Stimulated activated CD4-positive, alpha-beta T cell treated with anti-CD3 and anti-CD28 coated beads, Interleukin-1b, Interleukin-23, amount 100 ng/mL, for 48 hours (primary cell): ENCODE measurements at regions not wholly inside any gene's neighbourhood (a gene's known extent, or its start where the extent isn't known, plus 50 kb on each side); places are given as distances from the start of the nearest gene placed in this dataset.

Source experiments
- DNase-seq: peaks from one replicate; pipeline ENCODE4 v3.0.0-alpha.2; 2020

GRCh38 chr3:193879099-193879863 is 256.7 kb upstream of the HES1 start:
- no peak for DNase-seq

DNA sequence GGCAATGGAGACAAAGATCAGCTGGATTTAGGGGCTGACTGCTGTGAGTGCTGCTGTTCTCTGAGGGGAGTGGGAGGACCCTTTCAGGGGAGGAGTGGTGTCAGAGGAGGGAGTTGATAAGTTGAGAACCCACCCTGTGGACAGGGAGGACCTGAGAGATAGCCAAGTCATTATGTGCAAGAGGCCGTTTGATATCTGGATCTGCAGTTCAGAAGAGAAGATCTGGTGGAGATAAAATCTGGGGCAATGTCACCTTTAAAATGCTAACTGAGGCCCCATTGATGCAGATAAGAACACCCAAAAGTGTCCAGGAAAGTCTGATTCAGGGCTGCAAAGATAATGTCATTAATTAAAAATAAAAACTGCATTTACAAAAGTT is 256.1 kb upstream of the HES1 start:
- no peak for DNase-seq

GRCh38 chr3:193882091-193882490 is 253.9 kb upstream of the HES1 start:
- DNase-seq, result no peak

DNA sequence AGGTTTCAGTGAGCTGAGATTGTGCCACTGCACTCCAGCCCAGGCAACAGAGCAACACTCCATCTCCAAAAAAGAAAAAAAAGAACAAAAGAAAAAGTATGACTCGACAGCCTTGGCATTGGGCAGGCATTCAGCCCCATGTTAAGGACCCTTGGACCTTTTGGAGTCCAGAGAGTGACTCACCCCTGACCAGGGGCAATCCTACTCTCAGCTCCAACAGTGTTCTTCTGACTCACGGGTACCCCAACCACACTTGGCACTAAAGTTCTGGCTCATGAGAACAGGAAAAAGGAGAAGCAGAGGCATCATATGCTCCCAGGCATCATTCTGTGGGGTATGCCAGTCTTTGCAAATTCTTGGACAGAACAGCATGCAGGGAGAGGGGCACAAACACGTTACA is 252.4 kb upstream of the HES1 start:
- no peak for DNase-seq

GRCh38 chr3:193884027-193884426 is 251.9 kb upstream of the HES1 start:
- no peak for DNase-seq

DNA sequence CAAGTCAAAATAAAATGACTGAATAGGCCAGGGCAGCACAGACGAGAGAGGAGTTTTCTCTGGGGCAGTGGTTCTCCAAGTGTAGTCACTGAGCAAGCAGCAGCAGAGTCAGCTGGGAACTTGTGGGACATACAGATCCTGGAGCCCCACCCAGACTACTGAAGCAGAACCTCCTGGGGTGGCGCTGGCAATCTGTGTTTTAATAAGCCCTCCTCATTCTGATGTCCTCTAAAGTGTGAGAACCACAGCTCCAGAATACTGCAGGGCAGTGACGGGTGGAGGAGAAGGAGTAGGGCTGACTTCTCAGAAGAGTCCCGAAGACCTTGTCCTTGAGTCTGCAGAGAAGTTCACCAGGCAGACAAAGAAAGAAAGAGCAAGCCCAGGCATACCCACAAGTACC is 251.3 kb upstream of the HES1 start:
- no peak for DNase-seq

DNA sequence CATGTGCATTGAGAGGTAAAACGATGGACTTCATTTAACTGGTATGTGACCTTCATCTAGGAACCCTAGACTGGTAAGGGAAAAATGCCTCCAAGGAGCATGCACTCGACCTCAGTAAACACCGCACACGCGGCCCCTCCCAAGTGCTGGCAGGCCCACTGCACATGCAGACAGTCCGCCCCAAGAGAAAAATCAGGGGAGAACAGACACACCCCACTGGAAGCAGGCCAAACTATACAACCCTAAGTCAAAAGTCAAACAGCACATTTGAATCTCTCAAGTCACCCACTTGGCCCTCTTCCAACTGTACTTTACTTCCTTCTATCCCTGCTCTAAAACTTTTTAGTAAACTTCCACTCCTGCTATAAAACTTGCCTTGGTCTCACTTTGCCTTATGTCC is 250.1 kb upstream of the HES1 start:
- DNase-seq, result no peak

DNA sequence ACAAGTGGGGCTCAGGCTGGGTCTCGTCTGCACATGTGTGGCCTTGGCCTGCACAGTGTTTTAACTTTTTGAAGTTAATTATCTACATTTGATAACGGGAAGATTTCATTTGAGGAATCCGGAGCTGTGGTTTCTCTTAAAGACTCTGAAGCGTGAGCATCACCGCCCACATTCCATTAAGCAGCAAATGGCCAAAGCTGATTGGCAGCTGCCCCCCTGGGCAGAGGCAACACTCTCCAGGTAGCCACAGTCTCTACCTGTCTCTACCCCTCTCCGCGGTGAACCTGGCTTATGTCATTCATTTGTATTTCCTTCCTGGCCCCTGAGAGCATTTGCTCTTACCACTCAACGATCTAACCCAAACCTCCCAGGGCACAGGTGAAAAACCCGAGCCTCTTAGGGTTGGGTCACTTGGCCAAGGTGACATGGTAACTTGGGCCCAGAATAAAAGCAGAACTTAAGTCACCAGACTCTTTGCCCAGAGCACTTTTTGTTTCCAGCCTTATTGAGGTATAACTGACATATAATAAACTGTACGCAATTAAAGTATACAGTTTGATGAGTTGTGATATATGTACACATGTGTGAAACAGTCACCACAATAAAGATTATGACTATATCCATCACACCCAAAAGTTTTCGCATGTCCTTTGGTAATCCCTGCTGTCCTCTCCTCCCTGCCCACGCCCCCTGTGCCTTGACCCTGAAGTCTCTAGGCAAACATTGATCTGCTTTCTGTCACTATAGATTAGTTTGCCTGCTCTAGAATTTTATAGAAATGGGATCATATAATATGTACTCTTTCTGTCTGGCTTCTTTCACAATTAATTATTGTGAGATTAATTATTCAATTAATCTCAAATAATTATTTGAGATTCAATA is 245.7 kb upstream of the HES1 start:
- DNase-seq, result no peak

GRCh38 chr3:193894121-193894863 is 241.7 kb upstream of the HES1 start:
- no peak for DNase-seq

DNA sequence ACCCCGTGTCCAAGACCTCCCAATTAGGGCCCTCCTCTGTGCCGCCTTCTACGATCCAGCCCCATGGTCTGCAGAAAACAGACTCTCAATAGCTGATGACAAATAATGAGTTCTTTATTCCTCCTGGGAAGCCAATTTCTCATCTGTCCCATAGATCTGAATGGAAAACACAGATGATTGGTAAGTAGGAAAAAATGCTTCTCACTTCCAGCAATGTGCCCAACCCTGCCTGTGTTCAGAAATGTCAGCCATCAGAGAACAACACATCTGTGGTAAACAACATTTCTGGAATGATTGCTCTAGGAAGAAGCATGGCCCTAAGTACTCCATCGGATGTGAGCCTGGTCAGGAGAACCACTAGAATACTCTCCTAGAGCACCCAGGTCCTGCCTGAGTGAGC is 240.5 kb upstream of the HES1 start:
- DNase-seq, result no peak

DNA sequence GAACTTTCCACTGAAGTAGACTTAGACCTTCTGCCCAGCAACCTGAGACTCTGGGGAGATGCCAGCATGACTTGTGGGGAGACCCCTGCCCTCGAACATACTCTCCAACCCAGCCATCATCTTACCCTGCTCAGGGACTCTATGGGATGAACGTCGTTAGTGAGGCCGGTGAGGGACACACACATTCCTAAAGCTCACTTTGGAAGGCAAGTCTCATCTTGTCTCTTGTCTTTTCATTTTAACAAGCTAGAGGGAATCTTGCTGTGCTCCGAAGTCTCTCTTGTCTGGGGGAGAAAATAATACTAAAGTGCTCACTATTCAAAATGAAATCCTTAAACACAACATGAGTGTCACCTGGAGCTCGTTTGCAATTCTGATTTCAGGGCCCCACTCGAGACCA is 239.5 kb upstream of the HES1 start:
- DNase-seq, result no peak

DNA sequence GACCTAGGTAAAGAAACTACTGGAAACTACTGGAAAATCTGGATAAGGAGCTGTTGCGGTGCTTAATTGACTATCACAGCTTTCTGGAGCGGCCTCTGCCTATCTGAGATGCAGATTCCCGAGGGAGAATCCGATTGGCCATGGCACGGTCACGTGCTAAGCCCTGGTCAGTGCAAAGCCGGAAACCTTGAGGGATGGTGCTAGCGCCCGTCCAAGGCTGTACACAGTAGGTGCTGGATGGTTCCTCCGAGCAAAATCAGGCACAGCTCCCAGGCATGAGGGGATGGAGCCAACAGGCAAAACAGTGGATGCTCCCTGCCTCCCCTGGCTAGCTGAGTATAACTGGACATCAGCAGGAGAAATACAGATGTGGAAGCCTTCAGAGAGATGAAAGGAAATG is 238.7 kb upstream of the HES1 start:
- no peak for DNase-seq

GRCh38 chr3:193897731-193898180 is 238.2 kb upstream of the HES1 start:
- DNase-seq, result no peak

- no peak for DNase-seq
Observed at GRCh38 chr3:193899001-193899400, 236.9 kb upstream of the HES1 start.

DNA sequence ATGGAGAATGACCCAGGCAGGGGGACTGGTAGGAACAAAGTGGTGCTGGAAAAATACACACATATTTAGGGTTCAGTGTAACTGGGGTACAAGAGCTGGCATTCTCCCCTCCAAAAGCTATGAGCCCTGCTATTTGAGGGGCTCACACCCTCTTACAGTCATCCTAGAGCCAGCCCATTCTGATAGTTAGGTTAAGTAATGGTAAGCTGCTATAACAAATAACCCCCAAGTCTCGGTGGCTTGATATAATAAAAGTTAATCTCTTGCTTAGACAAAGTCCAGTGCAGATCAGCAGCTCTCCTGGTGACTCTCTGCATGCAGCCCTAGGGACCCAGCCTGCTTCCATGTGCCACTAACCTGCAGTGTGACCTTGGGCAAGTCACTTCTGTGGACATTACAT is 234.9 kb upstream of the HES1 start:
- DNase-seq, result no peak

DNA sequence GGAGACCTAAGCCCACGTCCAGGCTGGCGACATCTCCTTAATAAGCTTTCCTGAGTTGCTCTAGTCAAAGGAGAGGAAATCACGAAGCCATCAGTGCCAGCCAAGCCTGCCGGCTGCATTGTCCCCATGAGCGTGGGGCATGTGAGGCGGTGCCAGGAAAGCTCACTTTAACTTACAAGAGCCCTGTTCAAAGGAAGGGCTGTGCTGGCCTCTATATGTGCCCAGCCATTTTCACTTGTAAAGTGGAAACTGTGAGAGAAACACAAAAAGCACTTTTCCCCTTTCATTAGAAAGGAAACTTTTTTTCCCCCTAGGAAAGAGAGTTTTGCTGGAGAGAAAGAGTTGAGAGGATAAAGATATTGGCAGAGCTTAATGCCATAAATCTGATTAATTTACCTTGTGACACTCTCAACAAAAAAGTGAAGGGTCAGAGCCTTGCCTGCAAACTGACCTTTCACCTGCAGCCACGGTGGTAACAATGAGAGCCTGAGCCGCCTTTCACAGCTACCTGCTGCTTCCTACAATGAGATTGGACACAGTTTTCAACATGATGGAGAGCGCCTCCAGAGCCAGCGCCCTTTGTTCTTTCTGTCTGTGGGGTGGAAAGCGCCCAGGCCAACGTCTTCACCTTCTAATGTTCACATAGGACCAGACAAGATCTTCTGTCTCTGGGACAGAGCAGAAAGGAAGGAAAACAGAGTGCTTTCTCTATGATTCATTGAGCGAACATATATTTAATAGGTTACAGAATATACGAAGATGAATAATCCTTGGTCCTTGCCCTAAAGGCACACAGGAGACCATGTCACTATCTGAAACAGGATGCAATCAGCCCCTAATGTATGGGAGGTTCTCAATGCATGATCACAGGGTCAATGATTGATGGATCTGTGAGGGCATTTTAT is 233.1 kb upstream of the HES1 start:
- no peak for DNase-seq

DNA sequence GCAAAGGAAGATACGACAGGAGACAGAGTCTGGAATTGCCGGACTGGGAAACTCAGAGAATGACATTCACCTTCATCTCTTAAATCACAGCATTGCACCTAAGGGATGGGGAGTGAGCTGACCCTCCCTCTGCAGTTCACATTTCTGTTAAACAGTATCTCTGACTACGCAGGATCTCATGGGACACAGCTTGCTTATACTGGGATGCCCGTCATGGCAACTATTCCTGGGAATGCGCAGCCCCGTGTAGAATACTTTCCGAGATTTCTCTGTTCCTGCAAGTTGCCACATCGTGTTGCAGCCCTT is 232.5 kb upstream of the HES1 start:
- DNase-seq, result no peak

- DNase-seq, result no peak
Observed at GRCh38 chr3:193903966-193904365, 232.0 kb upstream of the HES1 start.

- DNase-seq, result no peak
Observed at GRCh38 chr3:193905541-193906396, 230.2 kb upstream of the HES1 start.

- no peak for DNase-seq
Observed at GRCh38 chr3:193906849-193907410, 229.0 kb upstream of the HES1 start.

GRCh38 chr3:193908181-193908744 is 227.7 kb upstream of the HES1 start:
- no peak for DNase-seq
